Muscle of leg (tissue), 3 donors: ENCODE measurements at regions not wholly inside any gene's neighbourhood (a gene's known extent, or its start where the extent isn't known, plus 50 kb on each side); places are given as distances from the start of the nearest gene placed in this dataset.
A peak's percentile ranks its signal among the peaks of the same experiment; 100 is the strongest.

ENCODE experiments used
- DNase-seq: peaks from one replicate; pipeline ENCODE4 v3.0.0; 2013
- H3K27ac ChIP-seq: one replicate; pipeline ENCODE4 v1.5.1; 2013; ENCODE audit warnings: mild to moderate bottlenecking, low read length, control low read depth
- H3K27me3 ChIP-seq: one replicate; pipeline ENCODE4 v1.6.1; 2013; ENCODE audit warnings: low read length; ENCODE audit not compliant: control insufficient read depth, insufficient read depth
- H3K36me3 ChIP-seq: one replicate; pipeline ENCODE4 v1.6.1; 2013; ENCODE audit warnings: low read length; ENCODE audit not compliant: control insufficient read depth, insufficient read depth
- H3K4me1 ChIP-seq: one replicate; pipeline ENCODE4 v1.6.1; 2013; ENCODE audit warnings: low read length; ENCODE audit not compliant: control insufficient read depth, insufficient read depth
- H3K4me3 ChIP-seq: one replicate; pipeline ENCODE4 v1.5.1; 2013; ENCODE audit warnings: low read length, control low read depth
- H3K9me3 ChIP-seq: replicated peaks from 2 replicates; pipeline ENCODE4 v1.6.1; 2013; ENCODE audit warnings: low read depth, low read length; ENCODE audit not compliant: control insufficient read depth
- WGBS: methylation state at CpG from one replicate; pipeline ENCODE4 v1.1.5; 2013; ENCODE audit warnings: missing lambda C conversion rate; ENCODE audit not compliant: insufficient coverage; 5-methylcytosine and 5-hydroxymethylcytosine counted together

- Histone ChIP-seq H3K4me3 (no peak overlapping the region), H3K36me3 (no peaks in the 10 kb centered on the region), H3K9me3 (peaks cover 3% of the 10 kb centered on the region), H3K27me3 (no peaks in the 10 kb centered on the region), H3K27ac (no peak overlapping the region), H3K4me1 (peaks cover 5% of the 10 kb centered on the region)
- WGBS, result 80% methylated on average over 17 of the region's 19 CpGs
- no peak for DNase-seq
Measured at GRCh38 chr22:48316257-48317250, 1511.1 kb downstream of the BRD1 start.

- WGBS, result 80% methylated on average over 23 of the region's 23 CpGs
- no peak overlapping the region for H3K4me3 ChIP-seq
Measured at GRCh38 chr22:48315439-48316256, 1512.0 kb downstream of the BRD1 start.

GRCh38 chr22:48314073-48314472 is 1513.6 kb downstream of the BRD1 start:
- WGBS, result 0% methylated on average over 1 of the region's 6 CpGs

More at GRCh38 chr22:48315439-48316256, 1512.0 kb downstream of the BRD1 start:
- H3K36me3 ChIP-seq, result no peaks in the 10 kb centered on the region
- H3K4me1 ChIP-seq, result peaks cover under 1% of the 10 kb centered on the region
- H3K27me3 ChIP-seq, result no peaks in the 10 kb centered on the region
- H3K27ac ChIP-seq, result no peak overlapping the region
- peaks cover 5% of the 10 kb centered on the region for H3K9me3 ChIP-seq
- DNase-seq, result no peak

GRCh38 chr22:48313175-48313830 is 1514.4 kb downstream of the BRD1 start:
- Histone ChIP-seq H3K4me1 (no peaks in the 10 kb centered on the region), H3K4me3 (no peak overlapping the region), H3K9me3 (peaks cover 5% of the 10 kb centered on the region), H3K27me3 (peaks cover 2% of the 10 kb centered on the region), H3K27ac (no peak overlapping the region), H3K36me3 (no peaks in the 10 kb centered on the region)
- whole genome bisulfite sequencing, result 58% methylated on average over 8 of the region's 14 CpGs
- DNase-seq, result no peak

More at GRCh38 chr22:48314073-48314472, 1513.6 kb downstream of the BRD1 start:
- peaks cover 5% of the 10 kb centered on the region for H3K9me3 ChIP-seq
- no peak overlapping the region for H3K27ac ChIP-seq
- no peaks in the 10 kb centered on the region for H3K36me3 ChIP-seq
- H3K27me3 ChIP-seq, result peaks cover 2% of the 10 kb centered on the region
- DNase-seq, result peak; percentile 23
- no peak overlapping the region for H3K4me3 ChIP-seq
- no peaks in the 10 kb centered on the region for H3K4me1 ChIP-seq

GRCh38 chr22:48310740-48311139 is 1516.9 kb downstream of the BRD1 start:
- DNase-seq, result no peak
- no peaks in the 10 kb centered on the region for H3K36me3 ChIP-seq
- WGBS, result 50% methylated on average over 2 of the region's 10 CpGs
- peaks cover 5% of the 10 kb centered on the region for H3K9me3 ChIP-seq
- H3K27me3 ChIP-seq, result peaks cover 2% of the 10 kb centered on the region
- no peak overlapping the region for H3K4me3 ChIP-seq
- no peaks in the 10 kb centered on the region for H3K4me1 ChIP-seq
- no peak overlapping the region for H3K27ac ChIP-seq

- no peaks in the 10 kb centered on the region for H3K4me1 ChIP-seq
- peaks cover 2% of the 10 kb centered on the region for H3K27me3 ChIP-seq
- WGBS, result 20% methylated on average over 5 of the region's 6 CpGs
- no peak overlapping the region for H3K27ac ChIP-seq
- H3K4me3 ChIP-seq, result no peak overlapping the region
- H3K36me3 ChIP-seq, result no peaks in the 10 kb centered on the region
- H3K9me3 ChIP-seq, result peaks cover 5% of the 10 kb centered on the region
- no peak for DNase-seq
Measured at GRCh38 chr22:48310289-48310688, 1517.4 kb downstream of the BRD1 start.

GRCh38 chr22:48309836-48310235 is 1517.8 kb downstream of the BRD1 start:
- Histone ChIP-seq H3K4me3 (no peak overlapping the region), H3K27ac (no peak overlapping the region), H3K4me1 (no peaks in the 10 kb centered on the region), H3K9me3 (peaks cover 5% of the 10 kb centered on the region), H3K36me3 (no peaks in the 10 kb centered on the region), H3K27me3 (peaks cover 2% of the 10 kb centered on the region)
- 0% methylated on average over 1 of the region's 8 CpGs for WGBS
- DNase-seq, result no peak

- WGBS, result 91% methylated on average over 11 of the region's 18 CpGs
- H3K27me3 ChIP-seq, result peaks cover 2% of the 10 kb centered on the region
Measured at GRCh38 chr22:48309115-48309705, 1518.5 kb downstream of the BRD1 start.

GRCh38 chr22:48307931-48308330 is 1519.7 kb downstream of the BRD1 start:
- H3K27me3 ChIP-seq, result peaks cover 2% of the 10 kb centered on the region
- H3K4me1 ChIP-seq, result no peaks in the 10 kb centered on the region
- WGBS, result 57% methylated on average over 6 of the region's 7 CpGs

More at GRCh38 chr22:48309115-48309705, 1518.5 kb downstream of the BRD1 start:
- DNase-seq, result no peak
- no peak overlapping the region for H3K4me3 ChIP-seq
- H3K9me3 ChIP-seq, result peaks cover 5% of the 10 kb centered on the region
- no peaks in the 10 kb centered on the region for H3K4me1 ChIP-seq
- no peaks in the 10 kb centered on the region for H3K36me3 ChIP-seq
- no peak overlapping the region for H3K27ac ChIP-seq

More at GRCh38 chr22:48307931-48308330, 1519.7 kb downstream of the BRD1 start:
- no peak for DNase-seq
- Histone ChIP-seq H3K36me3 (no peaks in the 10 kb centered on the region), H3K4me3 (no peak overlapping the region), H3K27ac (no peak overlapping the region), H3K9me3 (peaks cover 5% of the 10 kb centered on the region)
